AG04449 (cell line): ENCODE measurements at regions not wholly inside any gene's neighbourhood (a gene's known extent, or its start where the extent isn't known, plus 50 kb on each side); places are given as distances from the start of the nearest gene placed in this dataset.
A peak's percentile ranks its signal among the peaks of the same experiment; 100 is the strongest.

Experiments
- CTCF ChIA-PET: fragments of 350-600 bp; formaldehyde crosslinking; extraction: SDS; loops from one replicate; lab custom pipeline; 2021; ENCODE audit warnings: antibody characterized with exemption; lab: Yijun Ruan, JAX
- POLR2A ChIA-PET: fragments of 400-600, 350-600 bp; formaldehyde crosslinking; extraction: SDS; loops from one replicate; lab custom pipeline; 2020; ENCODE audit warnings: antibody characterized with exemption, inconsistent platforms; lab: Yijun Ruan, JAX
- DNase-seq: peaks from one replicate; pipeline ENCODE4 v3.0.0-alpha.2; 2010; ENCODE audit warnings: low read depth, low spot score
- H3K4me3 ChIP-seq: 2 replicates; pipeline ENCODE4 v1.5.1; 2011; ENCODE audit warnings: low read depth, mild to moderate bottlenecking, control low read depth, low read length
- TF ChIP-seq, protein P1 (sequence below): IDR thresholded peaks from one replicate; pipeline ENCODE4 v1.5.1; 2011; ENCODE audit warnings: mild to moderate bottlenecking, moderate library complexity, low read length, control low read depth, inconsistent platforms; ENCODE audit not compliant: insufficient read depth; ENCODE audit errors: missing control alignments

DNA sequence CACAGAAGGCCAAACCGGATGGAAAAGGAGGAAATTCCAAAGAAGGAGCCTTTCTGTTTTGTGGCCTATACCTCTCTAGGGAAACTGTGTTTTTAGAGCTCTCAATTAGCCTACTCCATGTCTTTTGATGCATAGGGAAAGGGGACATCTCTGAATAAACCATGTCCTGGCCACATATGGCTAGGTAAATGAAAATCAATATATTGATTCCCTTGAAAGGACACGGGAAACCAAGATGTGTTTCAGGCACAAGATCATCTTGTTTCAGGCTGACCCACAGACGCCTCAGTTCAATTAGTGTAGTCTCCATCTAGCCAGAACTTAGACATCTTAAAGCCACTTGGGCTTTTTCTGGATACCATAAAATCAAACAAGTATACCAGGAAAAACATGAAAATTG, 363.1 kb downstream of the ENC1 start:
- H3K4me3 ChIP-seq, result no peak overlapping the region
- DNase-seq, result no peak
- CTCF ChIA-PET, result no interaction called here
- TF ChIP-seq, protein P1, sequence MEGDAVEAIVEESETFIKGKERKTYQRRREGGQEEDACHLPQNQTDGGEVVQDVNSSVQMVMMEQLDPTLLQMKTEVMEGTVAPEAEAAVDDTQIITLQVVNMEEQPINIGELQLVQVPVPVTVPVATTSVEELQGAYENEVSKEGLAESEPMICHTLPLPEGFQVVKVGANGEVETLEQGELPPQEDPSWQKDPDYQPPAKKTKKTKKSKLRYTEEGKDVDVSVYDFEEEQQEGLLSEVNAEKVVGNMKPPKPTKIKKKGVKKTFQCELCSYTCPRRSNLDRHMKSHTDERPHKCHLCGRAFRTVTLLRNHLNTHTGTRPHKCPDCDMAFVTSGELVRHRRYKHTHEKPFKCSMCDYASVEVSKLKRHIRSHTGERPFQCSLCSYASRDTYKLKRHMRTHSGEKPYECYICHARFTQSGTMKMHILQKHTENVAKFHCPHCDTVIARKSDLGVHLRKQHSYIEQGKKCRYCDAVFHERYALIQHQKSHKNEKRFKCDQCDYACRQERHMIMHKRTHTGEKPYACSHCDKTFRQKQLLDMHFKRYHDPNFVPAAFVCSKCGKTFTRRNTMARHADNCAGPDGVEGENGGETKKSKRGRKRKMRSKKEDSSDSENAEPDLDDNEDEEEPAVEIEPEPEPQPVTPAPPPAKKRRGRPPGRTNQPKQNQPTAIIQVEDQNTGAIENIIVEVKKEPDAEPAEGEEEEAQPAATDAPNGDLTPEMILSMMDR, result no peak
- POLR2A ChIA-PET, result no interaction called here

DNA sequence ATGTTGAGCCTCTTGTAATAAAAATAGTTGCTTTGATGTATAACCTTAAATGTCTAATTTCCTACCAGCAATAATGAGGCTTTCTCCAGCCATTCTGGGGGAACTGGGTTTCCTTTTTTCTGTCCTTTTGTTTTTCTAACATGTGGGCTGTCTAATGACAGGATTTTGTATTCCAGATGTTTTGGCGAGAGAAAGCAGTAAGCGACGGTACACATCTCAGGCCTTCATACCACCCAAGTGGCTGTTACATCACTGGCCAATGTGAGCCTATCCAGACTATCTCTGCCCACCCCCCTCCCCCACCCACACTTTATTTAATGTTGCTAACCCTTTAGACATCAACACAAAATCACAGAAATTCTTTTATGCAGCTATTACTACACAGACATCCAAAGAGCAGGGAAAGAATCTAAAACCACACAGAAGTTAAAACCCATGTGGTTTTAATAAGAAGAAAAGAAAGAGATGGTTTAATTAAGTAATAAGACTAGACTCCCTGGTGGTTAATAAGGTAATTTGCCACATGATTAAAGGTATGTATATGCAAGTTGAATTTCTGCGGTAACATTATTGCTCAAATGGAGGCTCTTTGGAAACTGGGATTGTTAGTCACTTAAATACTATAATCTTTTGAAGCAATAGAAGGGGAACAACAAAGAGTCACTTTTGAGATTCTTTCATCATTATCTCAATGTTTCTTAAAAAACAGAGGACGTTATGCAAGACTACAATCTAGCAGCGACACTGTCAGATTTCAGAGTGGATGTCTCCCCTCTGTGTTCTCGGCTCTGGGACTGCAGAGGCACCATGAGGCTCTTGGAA, 365.1 kb downstream of the ENC1 start:
- TF ChIP-seq, protein P1, result no peak
- POLR2A ChIA-PET, result interaction anchor here (1.1 to 2.6 kb wide), 2 partner anchors 235 to 365 kb away, joined by 3 to 11 read pairs; partner anchors contain the start of gene ENC1

DNA sequence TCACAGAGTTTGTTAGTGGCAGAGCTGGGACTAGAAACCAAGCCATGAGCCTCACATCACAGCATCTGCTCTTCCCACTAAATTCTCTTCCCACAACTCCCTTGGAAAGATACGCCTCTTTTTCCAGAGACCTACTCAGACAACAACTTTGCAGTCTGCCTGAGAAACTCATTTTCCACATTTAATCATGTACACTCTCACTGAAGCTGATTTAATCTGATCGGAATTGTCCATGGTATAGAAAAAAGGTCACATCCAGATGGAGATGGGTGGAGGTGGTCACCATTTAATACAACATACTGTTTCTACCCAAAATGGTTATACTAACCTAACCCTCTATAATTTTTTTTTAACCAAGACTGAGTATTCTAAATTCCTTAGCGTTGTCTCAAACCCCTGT, 366.2 kb downstream of the ENC1 start:
- TF ChIP-seq, protein P1, result no peak
- DNase-seq, result no peak
- ChIA-PET POLR2A (interaction anchor here (1.1 to 2.6 kb wide), 2 partner anchors 234 to 366 kb away, joined by 3 to 11 read pairs; partner anchors contain the start of gene ENC1), CTCF (interaction anchor here (0.9 to 1.2 kb wide), 2 partner anchors 16 to 360 kb away, joined by 3 read pairs; no protein-coding TSS in a partner anchor)
- H3K4me3 ChIP-seq, result no peak overlapping the region

More for the DNA sequence above, 365.1 kb downstream of the ENC1 start:
- CTCF ChIA-PET, result interaction anchor here (1.2 kb wide), 1 partner anchor 358 kb away, joined by 3 read pairs; no protein-coding TSS in a partner anchor
- peak; percentile 71 for DNase-seq
- H3K4me3 ChIP-seq, result no peak overlapping the region

DNA sequence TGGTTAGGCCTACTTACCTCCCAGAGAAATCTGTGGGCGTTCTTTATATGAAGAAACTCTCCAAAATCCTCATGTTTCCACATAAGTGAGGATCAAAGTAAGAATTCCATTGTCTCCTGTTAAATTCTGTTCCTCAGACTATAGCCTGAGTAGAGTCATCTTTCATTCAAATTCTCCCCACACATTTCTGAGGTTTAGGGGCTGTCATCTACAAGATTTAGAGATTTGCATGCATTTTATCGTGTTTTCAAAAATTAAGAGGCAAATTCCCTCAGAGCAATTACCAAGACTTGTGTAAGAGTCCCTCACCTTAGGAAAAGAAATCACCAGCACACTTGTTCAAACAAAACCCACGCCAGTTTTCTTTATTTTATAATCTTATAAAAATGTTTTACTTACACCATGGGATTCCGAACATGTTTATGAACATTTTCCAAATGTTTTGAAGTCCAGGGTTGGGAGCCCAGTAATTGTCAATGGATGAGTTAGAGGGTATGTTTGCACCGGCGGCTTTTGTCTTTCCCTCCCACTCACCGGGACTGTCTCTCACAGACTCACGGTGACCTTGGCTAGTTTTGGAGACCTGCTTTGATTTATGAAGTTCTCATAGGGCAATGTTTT, 367.6 kb downstream of the ENC1 start:
- ChIA-PET POLR2A (interaction anchor here (1.1 kb wide), 1 partner anchor 368 kb away, joined by 5 read pairs; the partner anchor contains the start of gene ENC1), CTCF (interaction anchor here (0.9 to 1.4 kb wide), 3 partner anchors 15 to 480 kb away, joined by 3 read pairs; partner anchors contain the start of gene ENC1)
- TF ChIP-seq, protein P1, result no peak
- DNase-seq, result no peak
- H3K4me3 ChIP-seq, result no peak overlapping the region

- no peak for DNase-seq
- no peak overlapping the region for H3K4me3 ChIP-seq
- ChIA-PET CTCF (interaction anchor here (0.9 to 1.4 kb wide), 2 partner anchors 369 to 479 kb away, joined by 3 read pairs; partner anchors contain the start of gene ENC1), POLR2A (interaction anchor here (1.1 kb wide), 1 partner anchor 369 kb away, joined by 5 read pairs; the partner anchor contains the start of gene ENC1)
- TF ChIP-seq, protein P1, result no peak
Measured at GRCh38 chr5:74272024-74272775, 368.3 kb downstream of the ENC1 start.
